Gastrocnemius medialis (tissue), 4 donors: ENCODE measurements at regions not wholly inside any gene's neighbourhood (a gene's known extent, or its start where the extent isn't known, plus 50 kb on each side); places are given as distances from the start of the nearest gene placed in this dataset.

ENCODE experiments used
- ATAC-seq, 2 donors: fragments of 150-250 bp; one replicate each; pipeline ENCODE4 v1.9.1; 2016
- DNase-seq, 2 donors: peaks; one replicate each; pipeline ENCODE4 v3.0.0-alpha.2; 2019
- H3K27ac ChIP-seq, 4 donors: fragments of 200-600 bp; sonication (generic); 1 replicate in 1 of 4; 2 replicates in 3 of 4; pipeline ENCODE4 v1.5.1; 2016 to 2018; ENCODE audit warnings: mild to moderate bottlenecking in 2 of 4, moderate library complexity in 1 of 4
- H3K27me3 ChIP-seq, 3 donors: fragments of 200-600 bp; sonication (generic) in 2 of 3; 1 replicate in 1 of 3; 2 replicates in 2 of 3; pipeline versions ENCODE4 v1.5.1 to v1.6.0; 2016 to 2019; ENCODE audit warnings: mild to moderate bottlenecking in 1 of 3, moderate library complexity in 1 of 3
- H3K36me3 ChIP-seq, 2 donors: fragments of 200-600 bp; sonication (generic) in 1 of 2; one replicate each; pipeline ENCODE4 v1.5.1; 2017 to 2018
- H3K4me1 ChIP-seq, 2 donors: fragments of 200-600 bp; sonication (generic) in 1 of 2; one replicate each; pipeline ENCODE4 v1.5.1; 2016 to 2017; ENCODE audit warnings: mild to moderate bottlenecking in 2 of 2
- H3K4me3 ChIP-seq, 4 donors: fragments of 200-600 bp; sonication (generic) in 3 of 4; 1 replicate in 1 of 4; 2 replicates in 3 of 4; pipeline ENCODE4 v1.5.1; 2016 to 2019; ENCODE audit warnings: mild to moderate bottlenecking in 2 of 4
- H3K9me3 ChIP-seq, 3 donors: fragments of 200-600 bp; sonication (generic) in 2 of 3; 1 replicate in 1 of 3; 2 replicates in 2 of 3; pipeline ENCODE4 v1.5.1; 2016 to 2019
- CTCF ChIP-seq, 5 experiments: fragments of 450-650 bp in 3 of 5; fragments of 200-600 bp in 2 of 5; sonication (generic) in 2 of 5; IDR thresholded peaks in 4 of 5; conservative IDR thresholded peaks in 1 of 5; 1 replicate in 4 of 5; 2 replicates in 1 of 5; pipeline ENCODE4 v1.5.1; 2016 to 2019; ENCODE audit warnings: antibody characterized with exemption in 5 of 5, mild to moderate bottlenecking in 3 of 5, moderate library complexity in 3 of 5
- POLR2A ChIP-seq, 2 donors: fragments of 450-650 bp; IDR thresholded peaks; one replicate each; pipeline ENCODE4 v1.6.1; 2017; ENCODE audit warnings: antibody characterized with exemption in 2 of 2, mild to moderate bottlenecking in 2 of 2, moderate library complexity in 2 of 2
- in situ Hi-C, 4 donors: fragments of 200-750 bp; cut with MboI; loops; one replicate each; pipeline versions ENCODE4 v1.15.0 to v1.8.0; 2017; ENCODE audit warnings: low sequenced_read_pairs in 4 of 4
- intact Hi-C: fragments of 100-400 bp; cut with DNase I; formaldehyde crosslinking; loops from one replicate; pipeline ENCODE4 v1.15.1; 2023; ENCODE audit warnings: low total_unique reads

- ATAC-seq, result no peak
- in situ Hi-C loops, result no loop called here
- H3K4me3 ChIP-seq, result no peak overlapping the region
These were observed 70.6 kb upstream of the SOX4 start for GRCh38 chr6:21522797-21523456.

GRCh38 chr6:21523652-21524051 lies 69.9 kb upstream of the SOX4 start:
- ATAC-seq, result no peak
- in situ Hi-C loops, result no loop called here
- no peak overlapping the region for H3K4me3 ChIP-seq
- DNase-seq, result no peak
- no peak overlapping the region for H3K27ac ChIP-seq
- no peak for TF ChIP-seq CTCF (IDR thresholded peaks at IDR 0.05 in 4 of 5, conservative IDR thresholded peaks at IDR 0.05 in 1 of 5)
- TF ChIP-seq POLR2A (IDR thresholded peaks at IDR 0.05), result no peak
- H3K9me3 ChIP-seq, result no peaks in the 10 kb centered on the region
- no peaks in the 10 kb centered on the region for H3K4me1 ChIP-seq
- no peaks in the 10 kb centered on the region for H3K27me3 ChIP-seq
- intact Hi-C loops, result loop anchor here (5.0 kb wide), 1 partner anchor 64 kb away; no protein-coding TSS in a partner anchor
- H3K36me3 ChIP-seq, result no peaks in the 10 kb centered on the region

More at GRCh38 chr6:21522797-21523456, 70.6 kb upstream of the SOX4 start:
- no peaks in the 10 kb centered on the region for H3K9me3 ChIP-seq
- H3K27me3 ChIP-seq, result no peaks in the 10 kb centered on the region
- no peak for TF ChIP-seq CTCF (IDR thresholded peaks at IDR 0.05 in 4 of 5, conservative IDR thresholded peaks at IDR 0.05 in 1 of 5)
- TF ChIP-seq POLR2A (IDR thresholded peaks at IDR 0.05), result no peak
- no peak overlapping the region for H3K27ac ChIP-seq
- H3K4me1 ChIP-seq, result no peaks in the 10 kb centered on the region
- DNase-seq, result no peak
- H3K36me3 ChIP-seq, result no peaks in the 10 kb centered on the region
- intact Hi-C loops, result loop anchor here (5.0 kb wide), 1 partner anchor 64 kb away; no protein-coding TSS in a partner anchor

GRCh38 chr6:21524201-21524600 lies 69.3 kb upstream of the SOX4 start:
- Histone ChIP-seq H3K27ac (no peak overlapping the region), H3K4me1 (no peaks in the 10 kb centered on the region), H3K36me3 (no peaks in the 10 kb centered on the region), H3K4me3 (no peak overlapping the region), H3K27me3 (no peaks in the 10 kb centered on the region), H3K9me3 (no peaks in the 10 kb centered on the region)
- TF ChIP-seq CTCF (IDR thresholded peaks at IDR 0.05 in 4 of 5, conservative IDR thresholded peaks at IDR 0.05 in 1 of 5) (no peak), POLR2A (IDR thresholded peaks at IDR 0.05) (no peak)
- ATAC-seq, result no peak
- intact Hi-C loops, result loop anchor here (5.0 kb wide), 1 partner anchor 63 kb away; no protein-coding TSS in a partner anchor
- in situ Hi-C loops, result no loop called here
- DNase-seq, result no peak

GRCh38 chr6:21526974-21527373 lies 66.6 kb upstream of the SOX4 start:
- Histone ChIP-seq H3K36me3 (no peaks in the 10 kb centered on the region), H3K27ac (no peak overlapping the region), H3K4me1 (no peaks in the 10 kb centered on the region), H3K4me3 (no peak overlapping the region), H3K27me3 (no peaks in the 10 kb centered on the region), H3K9me3 (no peaks in the 10 kb centered on the region)
- ATAC-seq, result no peak
- no peak for DNase-seq
- TF ChIP-seq CTCF (IDR thresholded peaks at IDR 0.05 in 4 of 5, conservative IDR thresholded peaks at IDR 0.05 in 1 of 5), result no peak
- intact Hi-C loops (no loop called here), in situ Hi-C loops (no loop called here)

- no peak overlapping the region for H3K4me3 ChIP-seq
- no peaks in the 10 kb centered on the region for H3K4me1 ChIP-seq
- intact Hi-C loops, result no loop called here
- no peak overlapping the region for H3K27ac ChIP-seq
- no peak for TF ChIP-seq POLR2A (IDR thresholded peaks at IDR 0.05)
- no peak for TF ChIP-seq CTCF (IDR thresholded peaks at IDR 0.05 in 4 of 5, conservative IDR thresholded peaks at IDR 0.05 in 1 of 5)
- H3K36me3 ChIP-seq, result no peaks in the 10 kb centered on the region
- no peaks in the 10 kb centered on the region for H3K9me3 ChIP-seq
- in situ Hi-C loops, result no loop called here
- ATAC-seq, result no peak
- DNase-seq, result no peak
- H3K27me3 ChIP-seq, result no peaks in the 10 kb centered on the region
These were observed 65.8 kb upstream of the SOX4 start for GRCh38 chr6:21527731-21528130.
